Inferior parietal cortex (tissue), 1 donor: ENCODE measurements at regions not wholly inside any gene's neighbourhood (a gene's known extent, or its start where the extent isn't known, plus 50 kb on each side); places are given as distances from the start of the nearest gene placed in this dataset.
A peak's percentile ranks its signal among the peaks of the same experiment; 100 is the strongest.

Experiments
- DNase-seq: peaks from one replicate; pipeline ENCODE4 v3.0.0-alpha.2; 2016; ENCODE audit errors: extremely low spot score

DNA sequence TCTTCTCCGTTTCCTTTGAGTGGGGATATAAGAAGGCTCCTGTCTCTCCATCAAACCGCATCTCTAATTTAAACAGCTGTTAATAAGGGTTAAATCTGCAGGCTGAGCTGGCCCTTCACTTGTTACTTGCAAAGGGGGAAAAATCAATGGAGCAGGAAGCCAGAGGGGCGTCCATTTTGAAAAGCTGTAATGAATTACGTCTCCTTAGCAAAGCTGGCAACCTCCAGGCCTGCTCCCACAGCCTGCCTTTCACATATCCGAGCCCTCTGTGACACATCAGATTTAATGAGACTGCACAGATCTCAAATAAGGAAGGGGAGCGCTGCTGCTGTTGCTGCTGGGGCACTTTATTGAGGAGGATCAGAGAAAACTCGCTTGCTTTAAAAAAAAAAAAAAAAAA lies 320.8 kb downstream of the BLID start:
- peak; percentile 31 for DNase-seq

DNA sequence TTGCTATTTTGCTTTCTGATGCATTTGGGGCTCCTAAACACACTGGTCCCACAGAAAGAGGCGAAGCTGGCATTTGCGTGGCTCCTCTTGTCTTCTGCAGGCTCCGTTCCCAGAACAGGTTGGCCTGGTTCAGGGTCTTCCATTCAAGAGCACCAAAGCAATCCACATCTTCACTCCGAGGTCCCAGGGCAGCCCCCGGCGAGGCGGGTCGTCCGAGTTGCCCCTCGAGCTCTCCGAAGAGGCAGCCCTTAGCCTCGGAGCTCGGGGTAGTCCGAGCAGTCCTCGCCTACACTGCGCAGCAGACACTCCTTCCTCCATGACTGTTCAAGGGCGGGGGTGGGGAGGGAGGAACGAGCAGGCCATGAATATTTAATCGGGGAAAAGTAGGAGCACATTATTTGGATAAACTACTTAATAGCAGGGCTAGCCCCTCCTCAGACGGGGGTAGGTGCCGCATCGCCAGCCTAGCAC lies 321.3 kb downstream of the BLID start:
- peak; percentile 13 for DNase-seq

DNA sequence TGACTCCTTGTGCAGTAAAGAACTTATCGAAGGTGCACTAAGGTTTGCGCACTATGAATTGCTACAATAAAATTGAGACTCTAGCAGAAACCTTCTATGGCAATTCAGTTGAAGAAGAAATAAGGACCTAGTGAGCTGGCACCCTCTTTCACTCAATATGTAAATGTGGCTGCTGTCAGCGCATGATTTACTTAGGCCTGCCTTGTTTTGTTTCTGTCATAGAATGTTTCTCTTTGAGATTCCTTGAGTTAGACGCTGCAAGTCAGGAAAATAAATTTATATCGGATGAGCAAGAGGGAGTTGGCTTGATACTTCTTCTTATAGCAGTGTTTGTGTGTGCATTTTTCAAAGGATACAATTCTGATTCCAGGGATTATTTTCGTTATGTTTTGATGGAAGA lies 322.1 kb downstream of the BLID start:
- no peak for DNase-seq

DNA sequence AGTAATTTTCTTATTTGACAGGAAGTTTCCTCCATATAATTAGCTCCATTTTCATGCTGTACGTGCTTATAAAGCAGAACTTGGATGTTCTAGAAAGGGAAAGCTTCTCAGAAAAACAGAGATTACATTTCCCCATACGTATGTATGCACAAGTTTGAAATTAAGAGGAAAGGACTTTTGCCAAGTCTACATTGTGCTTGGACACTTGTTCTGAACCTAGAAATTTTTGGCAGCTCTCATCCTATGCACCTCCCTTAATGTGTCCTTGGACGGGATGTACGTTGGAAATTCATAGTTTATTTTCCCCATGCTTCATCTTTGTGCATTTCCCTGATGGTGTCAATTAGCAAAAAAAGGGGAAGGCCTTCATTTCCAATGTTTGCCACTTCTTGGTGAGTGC lies 322.7 kb downstream of the BLID start:
- no peak for DNase-seq

- no peak for DNase-seq
These were observed 323.8 kb downstream of the BLID start for GRCh38 chr11:121792185-121792584.

- no peak for DNase-seq
These were observed 325.6 kb downstream of the BLID start for GRCh38 chr11:121790430-121790829.

- DNase-seq, result no peak
These were observed 328.2 kb upstream of the SORL1-AS1 start for GRCh38 chr11:121780971-121781370.

- no peak for DNase-seq
These were observed 324.3 kb upstream of the SORL1-AS1 start for GRCh38 chr11:121777056-121777455.

- no peak for DNase-seq
These were observed 322.5 kb upstream of the SORL1-AS1 start for GRCh38 chr11:121775276-121775675.

GRCh38 chr11:121773076-121773475 lies 320.3 kb upstream of the SORL1-AS1 start:
- DNase-seq, result no peak

DNA sequence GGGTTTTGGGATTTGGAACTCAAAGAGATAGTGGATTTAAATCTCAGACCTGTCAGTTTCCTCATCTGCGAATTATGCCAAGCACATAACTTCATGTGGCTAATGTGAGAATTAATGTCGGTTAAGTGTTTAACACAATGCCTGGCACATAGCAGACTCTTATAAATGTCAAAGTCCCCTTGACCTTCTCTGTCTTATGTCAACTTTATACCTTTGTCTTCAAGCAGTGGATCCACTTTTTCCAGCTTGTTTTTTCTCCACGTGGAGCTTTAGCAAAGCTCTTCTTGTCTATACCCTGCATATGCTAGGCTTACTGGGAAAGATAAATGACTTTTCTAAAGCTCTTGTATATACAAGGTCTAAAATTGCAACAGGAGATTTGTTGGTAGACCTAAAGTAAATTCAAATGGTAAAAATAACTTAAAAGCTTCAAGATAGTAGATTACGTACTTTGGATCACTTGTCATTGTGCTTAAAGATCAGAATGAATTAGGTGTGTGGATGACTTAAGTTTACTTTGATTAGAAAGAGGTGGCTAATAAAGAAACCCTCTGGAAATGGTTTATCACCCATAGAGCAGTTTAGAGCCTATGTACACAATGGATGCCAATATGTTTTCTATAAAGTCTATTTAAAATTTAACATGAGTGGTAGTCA lies 318.3 kb upstream of the SORL1-AS1 start:
- no peak for DNase-seq

GRCh38 chr11:121769191-121769590 lies 316.4 kb upstream of the SORL1-AS1 start:
- DNase-seq, result no peak

DNA sequence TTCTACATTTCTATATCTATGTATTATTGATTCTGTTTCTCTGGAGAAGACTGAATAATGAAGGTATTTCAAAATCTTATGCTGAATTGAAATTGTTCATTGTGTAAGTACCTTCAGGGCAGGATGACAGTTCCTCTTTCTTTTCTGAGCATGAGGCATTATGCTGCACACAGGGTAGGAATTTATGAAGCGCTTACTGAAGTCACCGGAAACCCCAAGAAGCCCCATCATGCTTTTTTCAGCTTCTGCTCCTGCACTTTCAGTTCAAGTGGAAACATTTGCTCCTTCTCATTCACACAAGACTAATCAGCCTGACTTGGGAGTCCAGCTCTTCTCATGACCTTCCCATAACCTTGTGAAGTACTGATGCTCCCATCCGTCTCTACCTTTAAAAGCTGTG lies 314.7 kb upstream of the SORL1-AS1 start:
- no peak for DNase-seq

DNA sequence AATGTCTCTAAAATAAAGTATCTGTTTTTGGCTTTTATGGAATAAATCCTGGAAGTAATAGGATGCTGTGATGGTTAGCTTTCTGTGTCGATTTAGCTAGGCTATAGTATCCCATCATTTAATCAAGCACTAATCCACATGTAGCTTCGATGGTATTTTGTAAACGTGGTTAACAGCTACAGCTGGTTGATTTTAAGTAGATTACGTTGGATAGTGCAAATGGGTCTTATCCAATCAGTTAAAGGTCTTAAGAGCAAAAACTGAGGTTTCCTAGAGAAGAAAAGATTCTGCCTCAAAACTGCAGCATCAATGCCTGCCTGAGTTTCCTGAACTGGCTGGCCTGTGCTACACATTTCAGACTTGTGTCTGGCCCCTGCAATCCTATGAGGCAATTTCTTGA lies 314.2 kb upstream of the SORL1-AS1 start:
- no peak for DNase-seq

DNA sequence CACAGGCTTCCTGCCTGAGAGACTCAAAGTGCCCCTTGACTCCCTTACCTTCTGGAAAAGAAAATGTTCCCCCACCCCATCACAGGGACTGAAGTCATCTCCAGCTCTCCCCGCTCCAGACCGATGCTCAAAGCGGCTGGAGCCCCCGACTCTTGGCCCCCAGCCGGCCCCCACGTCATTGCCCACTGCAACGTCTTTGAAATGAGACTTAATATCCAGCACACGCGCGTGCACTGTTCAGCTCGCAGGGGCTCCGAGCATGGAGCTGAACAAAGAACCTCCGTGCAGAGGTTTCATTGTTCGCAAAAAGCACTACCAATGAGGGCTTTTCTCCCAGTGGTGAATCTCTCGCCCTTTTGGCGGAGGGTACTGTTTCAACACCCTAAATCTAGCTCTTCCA lies 313.4 kb upstream of the SORL1-AS1 start:
- DNase-seq, result no peak

DNA sequence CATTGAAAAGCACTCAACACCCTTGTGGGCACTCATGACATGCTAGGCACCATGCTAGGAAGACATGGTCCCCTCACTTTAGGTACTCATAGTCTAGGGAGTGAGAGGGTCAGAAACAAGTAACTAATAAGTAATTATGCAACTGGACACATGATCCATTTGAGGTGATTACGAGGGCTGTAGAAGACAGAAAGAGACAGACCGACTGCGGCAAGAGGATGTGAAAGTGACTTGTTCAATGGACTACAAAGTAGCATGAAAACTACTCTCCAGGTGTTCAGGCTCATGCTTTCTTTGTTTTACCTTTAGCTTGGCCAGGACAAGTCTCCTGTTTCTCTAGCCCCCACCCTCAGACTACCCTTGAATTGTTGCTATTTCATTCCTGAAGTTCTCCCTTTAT lies 310.8 kb upstream of the SORL1-AS1 start:
- no peak for DNase-seq

DNA sequence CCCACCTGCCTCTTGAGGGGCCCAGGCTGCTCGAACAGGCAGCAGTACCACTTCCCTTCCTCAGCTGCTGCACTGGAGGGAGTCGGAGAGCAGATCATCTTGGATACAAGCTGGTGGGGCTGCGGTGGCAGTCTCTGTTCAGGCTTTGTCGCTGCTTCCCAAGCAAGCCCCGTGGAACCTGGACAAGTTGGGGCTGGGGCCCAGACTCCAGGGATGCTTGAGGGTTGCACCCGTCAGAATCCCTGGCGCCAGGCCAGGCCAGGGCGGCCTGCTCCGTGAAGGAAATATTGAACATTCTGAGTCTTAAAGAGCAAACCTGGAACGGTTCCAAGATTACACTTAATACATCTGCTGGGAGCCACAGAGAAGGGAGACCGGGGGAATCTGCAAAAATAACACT lies 310.1 kb upstream of the SORL1-AS1 start:
- no peak for DNase-seq

GRCh38 chr11:121761186-121761585 lies 308.4 kb upstream of the SORL1-AS1 start:
- no peak for DNase-seq

DNA sequence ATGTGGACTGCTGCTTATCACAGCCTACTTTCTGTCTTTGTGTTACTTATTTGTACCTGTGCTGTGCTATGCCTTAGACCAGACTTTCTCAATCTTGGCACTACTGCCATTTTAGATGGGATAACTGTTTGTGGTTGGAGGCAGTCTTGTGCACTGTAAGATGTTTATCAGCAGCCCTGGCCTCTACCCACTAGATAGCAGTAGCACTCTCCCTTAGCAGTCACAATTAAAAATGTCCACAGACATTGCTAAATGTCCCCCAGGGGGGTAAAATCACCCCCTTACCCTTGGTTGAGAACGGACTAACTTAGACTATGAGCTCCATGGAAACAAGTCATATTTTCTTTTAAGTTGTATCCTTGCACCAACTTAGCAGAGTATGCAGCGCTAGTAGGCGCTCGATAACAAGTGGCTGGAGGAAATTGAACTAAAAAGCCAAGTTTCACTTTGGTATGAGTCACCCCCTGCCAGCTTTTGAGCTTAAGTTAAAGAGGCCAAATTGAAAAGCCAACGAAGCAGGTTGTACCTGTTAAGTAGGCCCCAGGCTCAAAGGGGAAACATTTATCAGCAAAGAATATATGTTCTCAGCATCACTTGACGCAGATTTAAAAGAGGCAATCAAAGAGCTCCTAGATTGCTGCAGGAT lies 304.8 kb upstream of the SORL1-AS1 start:
- DNase-seq, result no peak

DNA sequence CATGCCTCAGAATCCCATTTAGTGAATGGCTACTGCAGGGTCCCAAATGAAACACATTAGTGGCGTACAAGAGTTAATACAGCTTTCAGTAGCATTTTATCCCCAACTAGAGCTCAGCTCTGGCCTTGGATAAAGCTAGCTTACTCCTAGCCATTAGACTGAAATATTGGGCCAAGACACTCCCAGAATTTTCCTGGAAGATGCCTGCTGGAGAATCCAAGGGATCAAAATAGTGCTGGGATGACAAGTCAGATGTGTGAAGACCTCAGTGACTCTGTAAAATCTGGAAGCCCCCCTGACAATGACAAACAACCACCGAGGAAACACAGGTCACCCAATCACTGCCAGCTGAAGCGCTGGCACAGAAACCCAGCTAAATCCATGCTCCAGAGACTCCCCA lies 303.1 kb upstream of the SORL1-AS1 start:
- no peak for DNase-seq

GRCh38 chr11:121755191-121755590 lies 302.4 kb upstream of the SORL1-AS1 start:
- no peak for DNase-seq

DNA sequence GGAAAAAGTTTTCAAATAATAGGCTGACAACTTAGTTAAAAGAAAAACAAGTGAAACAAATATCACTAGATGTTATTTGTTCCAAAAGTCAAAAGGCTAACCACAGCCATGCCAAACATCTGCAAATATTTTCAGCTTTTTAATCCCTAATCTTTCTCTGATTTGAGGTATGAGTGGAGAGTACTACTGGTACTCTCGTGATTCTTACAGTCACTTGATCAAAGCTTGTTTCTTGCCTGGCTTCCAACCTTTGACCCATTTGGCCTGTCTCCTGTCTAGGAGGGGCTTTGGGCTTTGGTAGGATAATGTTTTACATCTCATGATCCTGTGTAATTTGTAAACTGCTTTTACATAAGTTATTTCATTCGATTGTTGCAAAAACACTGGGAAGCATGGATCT lies 301.8 kb upstream of the SORL1-AS1 start:
- DNase-seq, result no peak

- DNase-seq, result no peak
These were observed 296.9 kb upstream of the SORL1-AS1 start for GRCh38 chr11:121749691-121750090.

- no peak for DNase-seq
These were observed 295.3 kb upstream of the SORL1-AS1 start for GRCh38 chr11:121748068-121748467.
